K562 (cell line): ENCODE measurements at regions not wholly inside any gene's neighbourhood (a gene's known extent, or its start where the extent isn't known, plus 50 kb on each side); places are given as distances from the start of the nearest gene placed in this dataset.

Source experiments
- ATAC-seq: fragments of 200-7000 bp; cut with Tn5 transposase; 3 replicates; pipeline ENCODE4 v1.9.1; 2020; ENCODE audit warnings: moderate library complexity
- BruUV-seq: library from RNA; stranded (reverse); fragments of 400-500 nt; replicated peaks from 2 replicates; lab custom pipeline; 2021; lab: Mats Ljungman, UMichigan
- CTCF ChIA-PET: fragments of 300-600 bp; formaldehyde crosslinking; extraction: SDS; loops from one replicate; lab custom pipeline; 2021; ENCODE audit warnings: low intra/inter-chr PET ratio; lab: Yijun Ruan, JAX
- POLR2A ChIA-PET: fragments of 300-600, 350-650 bp; sonication (Branson Sonifier 250); formaldehyde crosslinking; extraction: SDS; loops from one replicate; lab custom pipeline; 2021; ENCODE audit warnings: antibody characterized with exemption, inconsistent platforms; lab: Yijun Ruan, JAX
- DNase-seq, 4 experiments: peaks; one replicate each; pipeline versions ENCODE4 v3.0.0 to v3.0.0-alpha.2; 2011 to 2018; ENCODE audit warnings: low spot score in 3 of 4, mixed read lengths in 3 of 4; ENCODE audit errors: extremely low read depth in 1 of 4
- FAIRE-seq: peaks from 2 replicates; lab custom pipeline; 2011; peaks lifted over from hg19 to GRCh38; lab: Jason Lieb, UNC
- H2AFZ ChIP-seq: 2 replicates; pipeline ENCODE4 v1.6.0; 2011; ENCODE audit warnings: low read depth, low read length, control low read depth, inconsistent platforms
- H3K27ac ChIP-seq: fragments of 200-600 bp; 3 replicates; pipeline ENCODE4 v1.8.0; 2011; ENCODE audit warnings: low read depth, mild to moderate bottlenecking, control low read depth, inconsistent platforms, low read length, moderate library complexity, mixed read lengths; ENCODE audit errors: extremely low read depth
- H3K27me3 ChIP-seq, 2 experiments: fragments of 300-600 bp in 1 of 2; 2 replicates in 1 of 2; 3 replicates in 1 of 2; pipeline versions ENCODE4 v1.6.0 to v1.8.0; 2011; ENCODE audit warnings: inconsistent platforms in 2 of 2, low read length in 2 of 2, mild to moderate bottlenecking in 1 of 2, mixed read lengths in 1 of 2, moderate library complexity in 1 of 2; ENCODE audit not compliant: control insufficient read depth in 2 of 2, insufficient read depth in 2 of 2
- H3K36me3 ChIP-seq: fragments of 300-600 bp; 3 replicates; pipeline ENCODE4 v1.8.0; 2011; ENCODE audit warnings: mild to moderate bottlenecking, low read length, inconsistent platforms; ENCODE audit not compliant: control insufficient read depth, insufficient read depth
- H3K4me1 ChIP-seq, 2 experiments: fragments of 200-600 bp in 1 of 2; replicated peaks in 1 of 2; 2 replicates in 1 of 2; 3 replicates in 1 of 2; pipeline versions ENCODE4 v1.5.1 to v1.8.0; 2011; ENCODE audit warnings: inconsistent platforms in 2 of 2, low read length in 2 of 2, mild to moderate bottlenecking in 1 of 2, mixed read lengths in 1 of 2, moderate library complexity in 1 of 2; ENCODE audit not compliant: control insufficient read depth in 2 of 2, insufficient read depth in 2 of 2
- H3K4me2 ChIP-seq: 2 replicates; pipeline ENCODE4 v1.6.1; 2011; ENCODE audit warnings: low read length, control low read depth, inconsistent platforms, mixed read lengths; ENCODE audit not compliant: insufficient read depth
- H3K4me3 ChIP-seq: fragments of 200-600 bp; sonication (generic), shearing (Covaris generic); 2 replicates; pipeline ENCODE4 v1.5.1; 2016; ENCODE audit warnings: control low read depth, inconsistent platforms
- H3K79me2 ChIP-seq: fragments of 200-600 bp; 3 replicates; pipeline ENCODE4 v1.8.0; 2011; ENCODE audit warnings: low read length, inconsistent platforms; ENCODE audit not compliant: control insufficient read depth, insufficient read depth
- H3K9ac ChIP-seq, 2 experiments: 2 replicates each; pipeline versions ENCODE4 v1.6.0 to v1.6.1; 2011; ENCODE audit warnings: low read depth in 2 of 2, low read length in 2 of 2, control low read depth in 1 of 2, inconsistent platforms in 1 of 2, mild to moderate bottlenecking in 1 of 2, mixed read lengths in 1 of 2; ENCODE audit not compliant: insufficient read depth in 1 of 2
- H3K9me1 ChIP-seq: one replicate; pipeline ENCODE4 v1.6.0; 2011; ENCODE audit warnings: inconsistent platforms, mild to moderate bottlenecking, low read length, moderate library complexity; ENCODE audit not compliant: control insufficient read depth, insufficient read depth
- H3K9me3 ChIP-seq: replicated peaks from 2 replicates; pipeline ENCODE4 v1.5.1; 2011; ENCODE audit warnings: low read depth, low read length, inconsistent platforms; ENCODE audit not compliant: control insufficient read depth, insufficient read depth
- H4K20me1 ChIP-seq: replicated peaks from 2 replicates; pipeline ENCODE4 v1.6.1; 2011; ENCODE audit warnings: low read length, inconsistent platforms, mixed read lengths; ENCODE audit not compliant: control insufficient read depth, insufficient read depth
- ARID2 ChIP-seq: fragments of 450-650 bp; IDR thresholded peaks from 2 replicates; pipeline ENCODE4 v1.6.1; 2017; ENCODE audit warnings: antibody characterized with exemption, mild to moderate bottlenecking
- ATF4 ChIP-seq: fragments of 450-650 bp; formaldehyde crosslinking; IDR thresholded peaks from 2 replicates; pipeline ENCODE4 v1.4.0; 2022; ENCODE audit warnings: mild to moderate bottlenecking, moderate library complexity
- CC2D1A ChIP-seq: fragments of 450-650 bp; IDR thresholded peaks from 2 replicates; pipeline ENCODE4 v1.6.1; 2017; ENCODE audit warnings: mild to moderate bottlenecking
- ESRRA ChIP-seq: fragments of 450-650 bp; IDR thresholded peaks from 2 replicates; pipeline ENCODE4 v1.6.1; 2014; ENCODE audit warnings: low read depth, mild to moderate bottlenecking, moderate library complexity, borderline replicate concordance
- GABPB1 ChIP-seq: sonication (generic); formaldehyde crosslinking; IDR thresholded peaks from 2 replicates; pipeline ENCODE4 v1.8.0; 2022; ENCODE audit warnings: mild to moderate bottlenecking, missing genetic modification reagents
- MYC ChIP-seq, 2 experiments: fragments of 250-450 bp in 1 of 2; sonication (Bioruptor Pico) in 1 of 2; IDR thresholded peaks; 2 replicates each; pipeline versions ENCODE4 v1.5.1 to v1.6.1; 2012 to 2021; ENCODE audit warnings: low read depth in 2 of 2, borderline replicate concordance in 1 of 2, improper control_type of control experiment in 1 of 2, low read length in 1 of 2, mild to moderate bottlenecking in 1 of 2, moderate library complexity in 1 of 2
- RCOR1 ChIP-seq, 2 experiments: IDR thresholded peaks; 2 replicates each; pipeline ENCODE4 v1.6.1; 2012; ENCODE audit warnings: low read depth in 2 of 2, low read length in 2 of 2, borderline replicate concordance in 1 of 2, improper control_type of control experiment in 1 of 2
- TEAD1 ChIP-seq, 2 experiments: fragments of 450-650 bp in 1 of 2; sonication (generic) in 1 of 2; formaldehyde crosslinking; IDR thresholded peaks; 2 replicates each; pipeline versions ENCODE4 v1.4.0 to v1.8.0; 2020 to 2022; ENCODE audit warnings: mild to moderate bottlenecking in 2 of 2, missing genetic modification reagents in 1 of 2
- ZBTB17 ChIP-seq: fragments of 450-650 bp; formaldehyde crosslinking; IDR thresholded peaks from 2 replicates; pipeline ENCODE4 v1.4.0; 2020; ENCODE audit warnings: mild to moderate bottlenecking
- ZBTB34 ChIP-seq: fragments of 250-450 bp; sonication (Bioruptor Pico); IDR thresholded peaks from 2 replicates; pipeline ENCODE4 v1.8.0; 2021; ENCODE audit warnings: mild to moderate bottlenecking, moderate library complexity
- WGBS: fragments of 100-300 bp; shearing (Covaris generic); methylation state at CpG from one replicate; pipeline ENCODE4 v1.1.6; 2016; ENCODE audit warnings: low coverage, mixed read lengths; ENCODE audit not compliant: insufficient coverage; ENCODE audit errors: missing lambda C conversion rate; 5-methylcytosine and 5-hydroxymethylcytosine counted together
- in situ Hi-C: fragments of 300-500 bp; cut with MboI; formaldehyde crosslinking; loops from 4 replicates; pipeline ENCODE4 v1.15.0; 2018; ENCODE audit warnings: inconsistent platforms, mixed read lengths
- intact Hi-C: fragments of 100-400 bp; cut with micrococcal nuclease; formaldehyde crosslinking; loops from 2 replicates; pipeline ENCODE4 v1.14.2; 2022

GRCh38 chr3:45320986-45321385, 67.4 kb upstream of the LARS2 start:
- CTCF ChIA-PET: no interaction called here
- intact Hi-C loops: no loop called here
- no peak for DNase-seq
- Histone ChIP-seq H2AFZ (no peak overlapping the region), H3K4me1 (no peaks in the 10 kb centered on the region), H3K79me2 (no peaks in the 10 kb centered on the region), H3K27me3 (peaks cover 29 to 39% of the 10 kb centered on the region in 2 experiments), H3K9me1 (no peaks in the 10 kb centered on the region), H3K27ac (no peak overlapping the region), H3K9me3 (no peaks in the 10 kb centered on the region), H3K36me3 (no peaks in the 10 kb centered on the region), H4K20me1 (no peaks in the 10 kb centered on the region), H3K4me2 (no peak overlapping the region), H3K4me3 (no peak overlapping the region), H3K9ac (no peak overlapping the region)
- 7% methylated on average over 5 of the region's 5 CpGs for WGBS
- no peak for FAIRE-seq
- no peak for ATAC-seq
- POLR2A ChIA-PET: interaction anchor here (1.0 kb wide), 2 partner anchors 10 to 64 kb away, joined by 3 to 5 read pairs; no protein-coding TSS in a partner anchor
- BruUV-seq: no TSS peak
- in situ Hi-C loops: no loop called here
- no peak for TF ChIP-seq ZBTB17 (CRISPR knock-in tag)
- no peak for TF ChIP-seq MYC (IDR thresholded peaks at IDR 0.05; ENCODE audit: low read depth, low read length)
- TF ChIP-seq MYC (CRISPR knock-in tag; IDR thresholded peaks at IDR 0.05; ENCODE audit: borderline replicate concordance, low read depth): no peak
- no peak for TF ChIP-seq ZBTB34 (CRISPR knock-in tag)
- TF ChIP-seq GABPB1 (CRISPR knock-in tag): no peak
- TF ChIP-seq TEAD1 (CRISPR knock-in tag; IDR thresholded peaks at IDR 0.05): no peak
- TF ChIP-seq RCOR1 (IDR thresholded peaks at IDR 0.05; ENCODE audit: borderline replicate concordance in 1 of 2, low read depth in 2 of 2, low read length in 2 of 2): no peak
- TF ChIP-seq ARID2: no peak
- TF ChIP-seq CC2D1A: no peak
- TF ChIP-seq ATF4 (CRISPR knock-in tag): no peak
- no peak for TF ChIP-seq ESRRA
